K562 (cell line): ENCODE measurements at regions not wholly inside any gene's neighbourhood (a gene's known extent, or its start where the extent isn't known, plus 50 kb on each side); places are given as distances from the start of the nearest gene placed in this dataset.

Source experiments
- NR1H2 ChIP-seq: sonication (generic); formaldehyde crosslinking; IDR thresholded peaks from 2 replicates; pipeline ENCODE4 v1.4.0; 2020; ENCODE audit warnings: mild to moderate bottlenecking, missing genetic modification reagents
- ZNF584 ChIP-seq: fragments of 200-800 bp; sonication (Bioruptor generic); IDR thresholded peaks from 2 replicates; pipeline ENCODE4 v1.6.1; 2016; ENCODE audit warnings: low read depth, mild to moderate bottlenecking, missing genetic modification characterization, missing compliant biosample characterization
- TF ChIP-seq, protein P1 (sequence below), 3 experiments: IDR thresholded peaks in 2 of 3; conservative IDR thresholded peaks in 1 of 3; 2 replicates each; pipeline ENCODE4 v1.5.1; 2011 to 2012; ENCODE audit warnings: low read length in 3 of 3, mild to moderate bottlenecking in 3 of 3, control low read depth in 2 of 3, improper control_type of control experiment in 1 of 3, inconsistent platforms in 1 of 3, low read depth in 1 of 3, mixed read lengths in 1 of 3, moderate library complexity in 1 of 3; ENCODE audit not compliant: insufficient read depth in 2 of 3

- TF ChIP-seq, protein P1, sequence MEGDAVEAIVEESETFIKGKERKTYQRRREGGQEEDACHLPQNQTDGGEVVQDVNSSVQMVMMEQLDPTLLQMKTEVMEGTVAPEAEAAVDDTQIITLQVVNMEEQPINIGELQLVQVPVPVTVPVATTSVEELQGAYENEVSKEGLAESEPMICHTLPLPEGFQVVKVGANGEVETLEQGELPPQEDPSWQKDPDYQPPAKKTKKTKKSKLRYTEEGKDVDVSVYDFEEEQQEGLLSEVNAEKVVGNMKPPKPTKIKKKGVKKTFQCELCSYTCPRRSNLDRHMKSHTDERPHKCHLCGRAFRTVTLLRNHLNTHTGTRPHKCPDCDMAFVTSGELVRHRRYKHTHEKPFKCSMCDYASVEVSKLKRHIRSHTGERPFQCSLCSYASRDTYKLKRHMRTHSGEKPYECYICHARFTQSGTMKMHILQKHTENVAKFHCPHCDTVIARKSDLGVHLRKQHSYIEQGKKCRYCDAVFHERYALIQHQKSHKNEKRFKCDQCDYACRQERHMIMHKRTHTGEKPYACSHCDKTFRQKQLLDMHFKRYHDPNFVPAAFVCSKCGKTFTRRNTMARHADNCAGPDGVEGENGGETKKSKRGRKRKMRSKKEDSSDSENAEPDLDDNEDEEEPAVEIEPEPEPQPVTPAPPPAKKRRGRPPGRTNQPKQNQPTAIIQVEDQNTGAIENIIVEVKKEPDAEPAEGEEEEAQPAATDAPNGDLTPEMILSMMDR (IDR thresholded peaks at IDR 0.05 in 2 of 3, conservative IDR thresholded peaks at IDR 0.05 in 1 of 3; ENCODE audit: insufficient read depth in 2 of 3, low read depth in 1 of 3, low read length in 3 of 3): no peak
- TF ChIP-seq ZNF584 (CRISPR knock-in tag): no peak
- TF ChIP-seq NR1H2 (CRISPR knock-in tag): no peak
Observed at GRCh38 chr20:29298271-29298590, 1959.2 kb upstream of the DEFB115 start.
